GM18867 (cell line): ENCODE measurements at regions not wholly inside any gene's neighbourhood (a gene's known extent, or its start where the extent isn't known, plus 50 kb on each side); places are given as distances from the start of the nearest gene placed in this dataset.

Experiments
- ATAC-seq: cut with Tn5 transposase; IDR thresholded peaks from one replicate; pipeline ENCODE4 v1.9.1; 2021; ENCODE audit warnings: mild to moderate bottlenecking, moderate library complexity; ENCODE audit not compliant: unreplicated experiment

DNA sequence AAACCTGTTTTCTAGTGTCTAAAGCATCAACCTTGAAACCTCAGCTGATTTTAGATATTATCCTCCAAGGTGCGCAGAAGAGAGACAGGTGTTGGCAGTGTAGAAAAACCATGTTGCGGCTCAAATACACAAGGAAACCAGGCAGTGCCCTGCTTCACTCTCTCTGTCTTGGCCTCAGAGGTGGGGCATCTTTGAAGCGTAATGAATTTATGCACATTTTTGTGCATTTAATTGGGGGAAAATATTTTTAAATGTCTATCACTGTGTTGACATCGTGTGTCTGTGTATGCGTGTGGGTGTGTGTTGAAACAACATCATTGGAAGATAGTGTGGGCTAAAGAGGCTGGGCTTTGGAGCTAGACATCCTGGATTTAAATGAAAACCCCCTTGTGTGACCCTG is 334.0 kb upstream of the CHD6 start:
- ATAC-seq, result no peak

- no peak for ATAC-seq
Observed at GRCh38 chr20:41951615-41952014, 333.4 kb upstream of the CHD6 start.

DNA sequence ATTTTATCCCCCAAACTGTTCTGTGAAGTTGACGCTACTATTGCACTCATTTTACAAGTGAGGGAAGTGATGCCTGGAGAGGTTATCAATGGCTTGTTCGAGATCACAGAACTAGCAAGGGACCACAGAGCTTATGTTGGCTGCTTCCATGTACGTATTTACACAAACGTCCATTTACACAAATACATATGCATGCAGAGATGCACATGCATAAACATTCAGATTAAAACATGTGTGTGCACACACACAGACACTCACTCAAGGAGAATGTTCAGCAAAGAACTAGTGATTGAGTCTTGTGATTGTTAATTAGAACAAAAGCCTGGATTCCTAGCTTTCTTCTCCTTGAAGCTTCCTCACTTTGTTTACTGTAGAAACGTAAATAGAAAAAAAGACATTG is 321.5 kb upstream of the CHD6 start:
- ATAC-seq, result no peak

DNA sequence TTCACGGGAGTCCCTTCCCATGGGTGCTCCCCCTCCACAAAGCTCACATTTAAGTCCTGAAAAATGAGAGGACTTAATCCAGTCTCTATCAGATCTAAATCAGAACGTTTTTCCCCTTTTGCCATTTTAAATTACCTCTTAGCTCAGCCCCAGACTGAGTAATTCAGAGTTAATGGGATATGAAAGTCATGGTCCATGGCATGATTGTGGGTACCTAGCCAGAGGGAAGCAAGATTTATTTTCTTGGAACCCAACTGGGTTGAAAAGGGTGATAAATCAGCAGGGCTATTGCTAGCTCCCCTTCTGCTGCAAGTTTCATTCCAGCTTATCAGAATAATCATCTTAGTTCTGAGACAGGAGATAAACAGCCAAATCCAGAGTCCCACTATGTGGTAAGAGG is 320.2 kb upstream of the CHD6 start:
- no peak for ATAC-seq

GRCh38 chr20:41935259-41935791 is 317.1 kb upstream of the CHD6 start:
- ATAC-seq, result no peak

DNA sequence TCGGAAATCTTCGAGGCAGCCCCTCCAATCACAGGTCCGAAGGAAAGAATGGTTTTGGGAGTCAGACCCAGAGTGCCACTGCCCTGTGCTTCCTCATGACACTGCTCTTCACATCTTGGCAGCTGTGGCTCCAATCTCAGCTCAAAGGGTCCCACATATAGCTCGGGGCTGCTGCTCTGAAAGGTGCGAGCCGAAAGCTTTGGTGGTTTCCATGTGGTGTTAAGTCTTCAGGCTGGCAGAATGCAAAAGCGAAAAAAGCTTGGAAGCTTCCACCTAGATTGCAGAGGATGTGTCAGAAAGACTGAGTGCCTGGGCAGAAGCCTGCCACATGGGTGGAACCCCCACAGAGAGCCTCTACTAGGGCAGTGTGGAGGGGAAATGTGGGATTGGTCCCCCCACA is 314.3 kb upstream of the CHD6 start:
- ATAC-seq, result no peak

GRCh38 chr20:41927655-41928054 is 309.5 kb upstream of the CHD6 start:
- no peak for ATAC-seq

GRCh38 chr20:41927189-41927588 is 309.0 kb upstream of the CHD6 start:
- ATAC-seq, result no peak

- no peak for ATAC-seq
Observed at GRCh38 chr20:41925476-41925875, 307.3 kb upstream of the CHD6 start.

- no peak for ATAC-seq
Observed at GRCh38 chr20:41923624-41924023, 305.4 kb upstream of the CHD6 start.

DNA sequence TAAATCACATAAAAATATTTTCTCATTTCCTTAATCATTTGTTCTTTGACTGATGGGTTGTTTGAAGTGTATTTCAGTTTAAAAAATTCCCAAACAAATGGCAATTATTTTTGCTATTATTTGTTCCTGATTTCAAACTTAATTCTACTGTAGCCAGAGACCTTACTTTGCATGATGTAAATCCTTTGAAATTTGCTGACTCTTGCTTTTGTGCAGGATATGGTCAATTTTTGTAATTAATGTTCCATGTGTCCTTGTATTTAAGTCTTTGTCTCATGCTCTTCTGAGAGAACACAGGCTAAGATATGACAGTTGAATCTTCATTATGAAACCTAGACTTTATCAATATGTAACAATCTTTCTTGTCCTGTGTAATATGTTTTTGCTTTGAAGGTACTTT is 295.0 kb upstream of the CHD6 start:
- ATAC-seq, result no peak

- no peak for ATAC-seq
Observed at GRCh38 chr20:41910558-41910957, 292.4 kb upstream of the CHD6 start.

- ATAC-seq, result no peak
Observed at GRCh38 chr20:41905199-41905598, 287.0 kb upstream of the CHD6 start.

DNA sequence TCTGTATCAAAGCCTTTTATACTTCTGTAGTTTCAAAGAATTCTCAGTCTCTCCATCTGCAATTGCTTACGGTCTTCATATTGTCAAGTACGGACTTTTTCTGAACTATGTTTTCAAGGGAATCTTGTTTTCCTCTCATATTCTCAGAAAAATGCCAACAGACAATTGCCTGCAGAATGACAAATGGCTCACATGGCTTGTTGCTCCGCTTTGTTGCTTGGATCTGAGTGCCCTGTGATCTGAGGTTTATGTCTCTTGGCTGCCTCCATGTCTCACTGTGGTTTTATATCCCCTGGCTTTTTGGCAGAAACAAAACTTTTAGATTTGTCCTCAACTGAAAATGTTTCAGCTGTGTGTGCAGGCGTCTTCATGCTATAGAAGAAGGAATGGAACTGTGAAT is 285.4 kb upstream of the CHD6 start:
- no peak for ATAC-seq

- no peak for ATAC-seq
Observed at GRCh38 chr20:41902346-41902745, 284.2 kb upstream of the CHD6 start.

DNA sequence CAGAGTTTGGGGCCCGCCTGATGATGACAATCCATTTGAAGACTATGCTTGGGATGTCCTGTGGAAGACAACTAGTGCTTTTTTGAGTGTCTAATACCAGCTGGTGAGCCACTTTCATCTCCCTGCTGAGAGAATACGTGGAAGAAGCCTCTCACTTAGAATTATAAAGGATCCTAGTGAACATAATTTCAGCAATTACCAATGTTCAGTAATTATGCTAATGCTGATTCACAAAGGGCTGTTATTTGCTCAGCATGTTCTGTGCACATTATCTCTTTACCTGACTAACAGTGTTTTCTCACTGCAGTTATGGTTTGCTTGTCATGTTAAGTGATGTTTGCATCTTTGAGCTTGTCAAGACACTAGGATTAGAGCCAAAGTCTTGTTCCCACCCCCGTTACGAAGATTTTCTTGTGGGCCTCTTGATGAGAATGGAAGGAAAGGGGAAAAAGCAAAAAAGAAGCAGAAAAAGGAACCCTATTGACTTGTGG is 282.1 kb upstream of the CHD6 start:
- no peak for ATAC-seq

- ATAC-seq, result no peak
Observed at GRCh38 chr20:41897708-41898107, 279.5 kb upstream of the CHD6 start.

GRCh38 chr20:41895241-41896032 is 277.3 kb upstream of the CHD6 start:
- ATAC-seq, result no peak

GRCh38 chr20:41894255-41894963 is 276.2 kb upstream of the CHD6 start:
- no peak for ATAC-seq

- ATAC-seq, result no peak
Observed at GRCh38 chr20:41892031-41892430, 273.9 kb upstream of the CHD6 start.

DNA sequence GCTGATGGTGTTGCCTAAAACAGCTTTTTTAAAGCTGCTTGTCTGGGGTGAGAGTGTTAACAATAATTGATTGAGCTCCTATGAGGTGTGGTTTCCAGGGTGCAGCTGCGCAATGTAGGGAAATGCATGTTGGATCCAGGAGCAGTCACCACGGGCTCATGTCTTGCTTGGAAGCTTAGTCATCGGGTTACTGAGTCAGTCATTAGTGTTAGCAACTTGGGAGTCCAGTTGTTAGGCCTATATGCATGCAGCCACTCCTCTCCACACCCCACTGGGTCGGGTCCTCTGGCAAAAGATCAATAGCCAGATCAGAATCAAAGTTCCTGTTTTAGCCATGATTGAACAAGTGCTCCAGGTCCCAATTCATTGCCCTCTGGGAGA is 271.7 kb upstream of the CHD6 start:
- no peak for ATAC-seq
